ENCODE measurements at regions not wholly inside any gene's neighbourhood (a gene's known extent, or its start where the extent isn't known, plus 50 kb on each side); places are given as distances from the start of the nearest gene placed in this dataset.
"Not testable (repeated sequence)": the region's sequence is repeated elsewhere in the genome, so short reads cannot be mapped to it uniquely, and the experiment has no call there.

- intact Hi-C loops (cut with micrococcal nuclease), result no loop called here
Observed at GRCh38 chr6:99668036-99668705, 61.5 kb downstream of the PRDM13 start.

GRCh38 chr6:99689916-99690685 is 83.5 kb downstream of the PRDM13 start:
- intact Hi-C loops (cut with micrococcal nuclease), result no loop called here

DNA sequence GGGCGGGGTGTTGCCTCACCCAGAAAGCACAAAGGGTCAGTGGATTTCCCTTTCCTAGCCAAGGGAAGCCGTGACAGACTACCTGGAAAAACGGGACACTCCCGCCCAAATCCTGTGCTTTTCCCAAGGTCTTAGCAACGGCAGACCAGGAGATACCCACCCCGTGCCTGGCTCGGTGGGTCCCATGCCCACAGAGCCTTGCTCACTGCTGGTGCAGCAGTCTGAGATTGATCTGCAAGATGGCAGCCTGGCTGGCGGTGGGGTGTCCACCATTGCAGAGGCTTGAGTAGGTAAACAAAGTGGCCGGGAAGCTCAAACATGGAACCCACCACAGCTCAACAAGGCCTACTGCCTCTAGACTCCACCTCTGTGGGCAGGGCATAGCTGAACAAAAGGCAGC is 95.7 kb downstream of the PRDM13 start:
- intact Hi-C loops (cut with micrococcal nuclease), result not testable (repeated sequence)

DNA sequence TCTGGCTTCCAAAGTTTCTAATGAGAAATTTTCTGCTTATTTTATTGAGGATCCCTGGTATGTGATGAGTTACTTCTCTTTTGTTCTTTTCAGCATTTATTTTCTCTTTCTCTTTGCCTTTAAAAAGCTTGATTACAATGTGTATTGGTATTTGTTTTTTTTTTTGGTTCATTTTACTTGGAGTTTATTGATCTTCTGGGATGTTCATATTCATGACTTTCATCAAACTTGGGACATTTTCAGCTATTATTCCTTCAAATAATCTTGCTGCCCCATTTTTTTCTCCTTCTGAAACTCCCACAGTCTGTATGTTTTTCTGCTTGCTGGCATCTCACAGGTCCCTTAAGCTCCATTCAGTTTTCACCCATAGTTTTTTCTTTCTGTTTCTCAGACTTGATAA is 102.4 kb downstream of the PRDM13 start:
- intact Hi-C loops (cut with micrococcal nuclease), result no loop called here

DNA sequence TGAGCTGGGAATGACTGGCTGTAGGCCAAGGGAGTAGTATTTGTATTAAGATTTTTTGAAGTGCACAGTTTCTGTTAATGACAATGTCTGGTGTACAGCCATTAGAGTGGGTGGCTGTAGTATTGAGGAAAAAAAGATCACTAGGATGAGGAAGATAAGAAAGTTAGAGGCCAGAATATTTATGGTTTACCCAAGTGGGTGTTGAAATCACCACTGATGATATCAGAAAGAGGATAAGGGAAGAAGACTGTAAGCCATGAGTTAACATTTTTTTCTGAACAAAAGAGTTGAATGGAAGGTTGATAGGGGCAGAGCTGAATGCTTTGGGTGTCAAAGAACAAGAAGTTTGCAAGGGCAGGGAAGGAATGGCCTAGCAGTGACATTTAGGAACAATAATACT is 104.7 kb downstream of the PRDM13 start:
- intact Hi-C loops (cut with micrococcal nuclease), result loop anchor here (10.0 kb wide), 1 partner anchor 1643 kb away; no protein-coding TSS in a partner anchor

DNA sequence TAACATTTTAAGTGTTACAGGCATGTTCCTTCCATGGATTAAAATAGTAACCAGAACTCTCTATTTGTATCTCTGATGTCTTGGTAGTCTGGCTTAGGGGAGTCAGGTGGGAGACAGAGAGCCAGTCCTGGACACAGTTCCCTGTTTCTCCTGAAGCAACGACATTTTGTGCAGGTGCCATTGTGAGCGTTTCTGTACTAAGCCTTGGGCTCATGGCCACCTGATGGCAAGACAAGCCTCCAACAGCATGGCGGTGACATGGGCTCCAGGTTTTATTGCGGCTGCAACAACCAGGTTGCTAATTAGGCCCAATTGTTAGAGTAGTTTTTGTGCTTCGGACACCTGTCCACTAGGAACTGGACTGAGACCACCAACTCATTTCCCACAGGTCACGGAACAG is 105.3 kb downstream of the PRDM13 start:
- intact Hi-C loops (cut with micrococcal nuclease), result loop anchor here (10.0 kb wide), 1 partner anchor 1643 kb away; no protein-coding TSS in a partner anchor

GRCh38 chr6:99712519-99712918 is 105.9 kb downstream of the PRDM13 start:
- intact Hi-C loops (cut with micrococcal nuclease), result loop anchor here (10.0 kb wide), 1 partner anchor 1642 kb away; no protein-coding TSS in a partner anchor

GRCh38 chr6:99722043-99722442 is 115.4 kb downstream of the PRDM13 start:
- intact Hi-C loops (cut with micrococcal nuclease), result not testable (repeated sequence)

- intact Hi-C loops (cut with micrococcal nuclease), result not testable (repeated sequence)
Observed at GRCh38 chr6:99730237-99730636, 123.6 kb downstream of the PRDM13 start.

DNA sequence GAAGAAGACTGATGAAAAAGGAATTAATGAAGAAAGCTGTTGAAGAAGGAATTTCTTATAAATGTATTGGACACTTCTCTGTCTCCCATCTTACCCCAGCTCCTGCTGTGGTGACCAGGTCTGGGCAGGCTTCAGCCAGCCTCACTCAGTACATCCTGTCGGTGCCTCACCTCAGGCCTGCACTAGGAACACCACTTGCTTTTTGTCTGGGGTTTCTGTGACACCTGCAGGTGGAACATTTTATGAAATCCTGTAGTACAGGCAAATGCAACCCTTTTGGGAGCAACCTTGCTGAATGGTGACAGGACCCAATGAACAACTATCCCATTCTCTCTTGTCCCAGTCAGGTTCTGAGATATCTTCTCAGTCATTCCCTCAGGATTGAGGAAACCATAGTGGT is 129.7 kb downstream of the PRDM13 start:
- intact Hi-C loops (cut with micrococcal nuclease), result no loop called here

DNA sequence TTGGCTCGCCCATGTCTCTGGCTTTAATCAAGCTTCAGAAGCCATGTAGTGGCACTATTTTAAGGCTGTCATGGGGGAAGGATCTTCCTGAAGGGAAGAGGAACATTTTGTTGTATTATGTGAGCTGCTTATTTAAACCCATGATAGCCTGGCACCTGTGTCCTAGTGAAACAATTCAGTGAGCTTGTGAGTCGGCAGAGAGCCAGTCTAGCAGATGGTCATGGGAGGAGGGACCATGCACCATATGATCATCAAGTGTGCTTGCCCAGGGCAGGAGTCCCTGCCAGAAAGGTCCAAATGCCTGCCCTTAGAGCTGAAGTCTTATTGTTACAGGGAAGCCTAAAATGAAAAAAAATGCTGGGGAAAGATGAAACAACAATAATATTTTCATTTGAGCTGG is 132.9 kb downstream of the PRDM13 start:
- intact Hi-C loops (cut with micrococcal nuclease), result no loop called here

DNA sequence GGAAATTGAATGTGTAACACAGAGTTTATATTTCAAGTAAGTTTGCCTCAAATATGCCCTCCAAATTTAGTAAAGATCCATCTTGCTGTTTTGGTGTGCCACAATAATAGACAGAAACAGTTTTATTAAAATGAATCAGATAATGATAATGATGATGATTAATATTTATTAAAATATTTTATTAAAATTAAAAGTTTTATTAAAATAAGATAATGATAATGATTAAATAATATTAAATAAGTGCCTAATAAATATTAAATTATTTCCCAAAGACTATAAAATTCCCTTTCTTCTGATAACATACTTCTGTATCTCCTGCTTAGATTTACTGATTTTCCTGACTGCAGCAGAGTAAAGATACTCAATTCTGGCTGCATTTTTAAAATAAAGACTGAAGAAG is 134.5 kb downstream of the PRDM13 start:
- intact Hi-C loops (cut with micrococcal nuclease), result no loop called here

- intact Hi-C loops (cut with micrococcal nuclease), result no loop called here
Observed at GRCh38 chr6:99743647-99744046, 137.0 kb downstream of the PRDM13 start.

GRCh38 chr6:99745651-99746050 is 139.0 kb downstream of the PRDM13 start:
- intact Hi-C loops (cut with micrococcal nuclease), result loop anchor here (1.0 to 5.0 kb wide), 7 partner anchors 157 to 415 kb away; partner anchors contain the start of gene CCNC

DNA sequence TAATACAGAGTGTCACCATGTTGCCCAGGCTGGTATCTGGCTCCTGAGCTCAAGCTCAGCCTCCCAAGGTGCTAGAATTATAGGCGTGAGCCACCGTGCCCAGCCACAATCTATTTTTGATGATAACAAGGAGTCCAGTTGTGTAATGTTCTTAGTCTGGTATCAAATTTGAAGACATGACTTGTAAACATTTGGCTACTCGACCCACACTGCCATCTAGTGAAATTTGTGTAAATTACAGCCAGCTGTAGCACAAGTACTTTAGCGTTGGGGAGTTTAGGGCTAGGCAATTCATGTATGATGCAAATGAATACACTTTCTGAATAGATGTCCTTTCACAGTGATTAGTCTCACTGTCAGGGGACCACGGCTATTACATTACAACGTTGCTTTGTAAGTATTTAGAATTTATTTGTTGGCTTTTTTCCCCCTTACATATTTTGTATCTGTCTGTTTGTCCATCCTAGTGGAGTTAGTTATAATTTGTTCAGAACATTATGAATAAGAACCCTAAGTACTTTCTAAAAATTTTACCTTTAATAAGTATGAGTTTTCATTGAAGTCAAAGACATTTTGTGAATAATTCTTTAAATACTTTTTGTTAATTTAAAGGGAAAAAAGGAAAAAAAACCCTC is 139.7 kb downstream of the PRDM13 start:
- intact Hi-C loops (cut with micrococcal nuclease), result loop anchor here (1.0 to 5.0 kb wide), 7 partner anchors 158 to 416 kb away; partner anchors contain the start of gene CCNC

GRCh38 chr6:99761711-99762110 is 155.1 kb downstream of the PRDM13 start:
- intact Hi-C loops (cut with micrococcal nuclease), result no loop called here

DNA sequence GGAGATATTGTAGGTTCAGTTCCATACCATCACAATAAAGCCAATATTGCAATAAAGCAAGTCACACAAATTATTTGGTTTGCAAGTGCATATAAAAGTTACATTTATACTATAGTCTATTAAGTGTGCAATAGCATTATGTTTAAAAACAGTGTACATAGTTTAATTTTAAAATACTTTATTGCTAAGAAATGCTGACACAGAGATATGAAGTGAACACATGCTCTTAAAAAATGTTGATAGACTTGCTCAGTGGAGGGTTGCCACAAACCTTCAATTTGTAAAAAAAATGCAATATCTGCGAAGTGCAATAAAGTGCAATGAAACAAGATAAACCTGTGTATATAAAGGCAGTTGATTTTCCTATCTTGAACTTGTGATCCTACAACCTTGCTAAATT is 161.5 kb downstream of the PRDM13 start:
- intact Hi-C loops (cut with micrococcal nuclease), result no loop called here

- intact Hi-C loops (cut with micrococcal nuclease), result no loop called here
Observed at GRCh38 chr6:99779631-99780555, 173.3 kb downstream of the PRDM13 start.

- intact Hi-C loops (cut with micrococcal nuclease), result no loop called here
Observed at GRCh38 chr6:99780556-99780885, 173.9 kb downstream of the PRDM13 start.

- intact Hi-C loops (cut with micrococcal nuclease), result loop anchor here (1.0 kb wide), 1 partner anchor 322 kb away; no protein-coding TSS in a partner anchor
Observed at GRCh38 chr6:99789767-99790166, 183.1 kb downstream of the PRDM13 start.

DNA sequence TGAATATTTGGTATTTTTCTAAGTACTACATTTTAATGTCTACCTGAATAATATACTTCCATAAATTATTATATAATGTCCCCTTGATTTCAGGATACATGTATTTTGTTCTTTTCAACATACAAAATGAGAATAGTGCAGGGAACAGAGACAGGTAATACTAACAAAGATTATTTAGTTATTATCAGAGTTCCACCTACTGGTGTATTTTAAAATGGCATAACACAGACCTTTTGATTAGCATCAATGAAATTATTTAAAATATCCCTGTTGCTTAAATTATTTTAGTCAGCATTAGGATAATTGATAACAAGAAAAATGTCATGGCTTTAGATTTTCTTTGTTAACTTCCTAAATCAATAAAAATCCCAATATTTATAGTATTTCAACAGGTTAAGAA is 184.0 kb downstream of the PRDM13 start:
- intact Hi-C loops (cut with micrococcal nuclease), result loop anchor here (1.0 kb wide), 1 partner anchor 323 kb away; no protein-coding TSS in a partner anchor
